ENCODE measurements at regions not wholly inside any gene's neighbourhood (a gene's known extent, or its start where the extent isn't known, plus 50 kb on each side); places are given as distances from the start of the nearest gene placed in this dataset.

DNA sequence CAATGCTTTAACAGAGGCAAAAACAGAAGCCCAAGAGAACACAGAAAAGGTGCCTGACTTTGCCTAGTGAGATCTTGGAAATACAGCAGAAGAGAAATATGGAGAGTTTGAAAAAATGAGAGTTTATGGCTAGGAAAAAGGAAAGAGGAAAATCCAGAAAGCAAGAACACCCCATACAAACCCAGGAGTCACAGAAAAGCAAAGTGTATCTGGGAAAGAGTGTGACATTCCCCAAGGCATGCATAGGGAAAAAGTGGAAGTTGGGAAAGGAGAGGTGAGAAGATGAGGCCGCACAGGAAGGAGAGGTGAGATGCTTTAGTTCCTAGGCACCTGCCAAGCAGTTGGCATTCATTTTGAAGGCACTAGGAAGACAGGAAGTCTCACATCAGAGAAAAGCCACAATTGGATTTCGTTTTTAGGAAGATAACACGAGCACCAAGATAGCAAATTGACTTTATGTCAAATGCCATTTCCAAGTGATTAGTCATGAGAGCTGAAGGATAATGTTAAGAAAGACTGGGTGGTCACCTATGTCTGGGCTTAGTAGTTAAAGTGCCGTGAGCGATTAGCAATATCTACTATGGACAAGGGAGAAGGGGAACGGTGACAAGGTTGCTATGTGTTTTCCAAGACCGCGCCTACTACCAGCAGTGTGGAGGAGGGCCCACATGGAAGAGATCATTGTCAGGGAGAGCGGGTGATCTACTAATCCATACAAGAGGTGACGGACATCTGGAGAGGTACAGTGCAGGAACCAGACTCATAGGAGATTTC, 224.1 kb upstream of the PARD3B start:
- Histone ChIP-seq H3K9me3 (no peaks in the 10 kb centered on the region), H3K4me1 (peaks cover 0 to 12% of the 10 kb centered on the region in 2 donors), H3K36me3 (no peaks in the 10 kb centered on the region), H3K27ac (peak overlapping the region; percentile 37 to 67 (median 48)), H3K27me3 (no peaks in the 10 kb centered on the region), H3K4me3 (no peak overlapping the region)
- DNase-seq, result no peak
- no peak for TF ChIP-seq CTCF (IDR thresholded peaks at IDR 0.05 in 4 of 5, conservative IDR thresholded peaks at IDR 0.05 in 1 of 5)
- no peak for TF ChIP-seq POLR2A (IDR thresholded peaks at IDR 0.05)
- intact Hi-C loops (cut with DNase I; ENCODE audit: low total_unique reads), result loop anchor here (10.0 kb wide), 2 partner anchors 1354 to 1624 kb away; no protein-coding TSS in a partner anchor
- ATAC-seq, result no peak
- in situ Hi-C loops (cut with MboI; ENCODE audit: low sequenced_read_pairs in 4 of 4), result loop anchor here (5.0 to 25.0 kb wide), 4 partner anchors 371 to 1616 kb away; partner anchors contain the start of gene NRP2 (in 1 of the 4)

- H3K4me1 ChIP-seq, result peaks cover 0 to 12% of the 10 kb centered on the region in 2 donors
- ATAC-seq (peak; percentile 69 to 75), DNase-seq (no peak)
- in situ Hi-C loops (cut with MboI; ENCODE audit: low sequenced_read_pairs in 4 of 4) (loop anchor here (5.0 to 25.0 kb wide), 4 partner anchors 370 to 1615 kb away; partner anchors contain the start of gene NRP2 (in 1 of the 4)), intact Hi-C loops (cut with DNase I; ENCODE audit: low total_unique reads) (loop anchor here (10.0 kb wide), 2 partner anchors 1353 to 1623 kb away; no protein-coding TSS in a partner anchor)
- no peak for TF ChIP-seq POLR2A (IDR thresholded peaks at IDR 0.05)
- no peak for TF ChIP-seq CTCF (IDR thresholded peaks at IDR 0.05 in 4 of 5, conservative IDR thresholded peaks at IDR 0.05 in 1 of 5)
- H3K36me3 ChIP-seq, result no peaks in the 10 kb centered on the region
- H3K9me3 ChIP-seq, result no peaks in the 10 kb centered on the region
- no peak overlapping the region for H3K4me3 ChIP-seq
- H3K27me3 ChIP-seq, result no peaks in the 10 kb centered on the region
- H3K27ac ChIP-seq, result peak overlapping the region; percentile 37 to 67 (median 50)
Measured at GRCh38 chr2:204321910-204322751, 223.1 kb upstream of the PARD3B start.

GRCh38 chr2:204325468-204325867, 219.8 kb upstream of the PARD3B start:
- peak overlapping the region in 1 of 4 donors; percentile 20 for H3K4me3 ChIP-seq

More at GRCh38 chr2:204325468-204325867, 219.8 kb upstream of the PARD3B start:
- DNase-seq (peak; percentile 11 to 39), ATAC-seq (peak; percentile 78 to 81)
- Histone ChIP-seq H3K9me3 (no peaks in the 10 kb centered on the region), H3K27me3 (no peaks in the 10 kb centered on the region), H3K27ac (no peak overlapping the region), H3K4me1 (peaks cover 0 to 12% of the 10 kb centered on the region in 2 donors), H3K36me3 (no peaks in the 10 kb centered on the region)
- in situ Hi-C loops (cut with MboI; ENCODE audit: low sequenced_read_pairs in 4 of 4), result loop anchor here in 3 of 4 donors (5.0 to 25.0 kb wide), 5 partner anchors 362 to 1587 kb away; no protein-coding TSS in a partner anchor
- intact Hi-C loops (cut with DNase I; ENCODE audit: low total_unique reads), result loop anchor here (1.0 to 10.0 kb wide), 3 partner anchors 367 to 1619 kb away; no protein-coding TSS in a partner anchor
- TF ChIP-seq POLR2A (IDR thresholded peaks at IDR 0.05) (no peak), CTCF (IDR thresholded peaks at IDR 0.05 in 4 of 5, conservative IDR thresholded peaks at IDR 0.05 in 1 of 5) (peak; percentile 72 to 87 (median 78))
